ENCODE measurements at regions not wholly inside any gene's neighbourhood (a gene's known extent, or its start where the extent isn't known, plus 50 kb on each side); places are given as distances from the start of the nearest gene placed in this dataset.

DNA sequence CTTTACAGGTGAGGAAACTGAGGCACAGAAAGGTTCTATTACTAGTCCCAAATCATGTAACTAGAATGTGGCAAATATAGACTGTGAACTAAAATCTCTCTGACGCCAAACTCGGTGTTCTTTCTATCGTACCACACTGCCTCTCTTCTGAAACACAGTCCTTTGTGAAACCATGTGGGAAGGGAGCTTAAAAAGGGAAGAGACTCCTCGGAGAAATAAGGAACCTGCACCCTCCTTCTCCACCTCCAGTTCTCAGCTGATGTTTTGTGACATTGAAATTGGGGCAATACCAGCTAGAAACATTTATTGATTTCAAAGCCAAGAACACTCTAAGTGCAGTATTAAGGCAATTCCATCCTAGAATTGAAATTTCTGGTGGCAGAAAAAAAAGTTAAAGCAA, 76.4 kb upstream of the DRD2 start:
- TF ChIP-seq CTCF (IDR thresholded peaks at IDR 0.05) (no peak), POLR2AphosphoS5 (IDR thresholded peaks at IDR 0.05; ENCODE audit: low read depth, low read length) (no peak), TCF7L2 (IDR thresholded peaks at IDR 0.05; ENCODE audit: low read depth, low read length) (no peak)
- TF ChIP-seq, protein P1, sequence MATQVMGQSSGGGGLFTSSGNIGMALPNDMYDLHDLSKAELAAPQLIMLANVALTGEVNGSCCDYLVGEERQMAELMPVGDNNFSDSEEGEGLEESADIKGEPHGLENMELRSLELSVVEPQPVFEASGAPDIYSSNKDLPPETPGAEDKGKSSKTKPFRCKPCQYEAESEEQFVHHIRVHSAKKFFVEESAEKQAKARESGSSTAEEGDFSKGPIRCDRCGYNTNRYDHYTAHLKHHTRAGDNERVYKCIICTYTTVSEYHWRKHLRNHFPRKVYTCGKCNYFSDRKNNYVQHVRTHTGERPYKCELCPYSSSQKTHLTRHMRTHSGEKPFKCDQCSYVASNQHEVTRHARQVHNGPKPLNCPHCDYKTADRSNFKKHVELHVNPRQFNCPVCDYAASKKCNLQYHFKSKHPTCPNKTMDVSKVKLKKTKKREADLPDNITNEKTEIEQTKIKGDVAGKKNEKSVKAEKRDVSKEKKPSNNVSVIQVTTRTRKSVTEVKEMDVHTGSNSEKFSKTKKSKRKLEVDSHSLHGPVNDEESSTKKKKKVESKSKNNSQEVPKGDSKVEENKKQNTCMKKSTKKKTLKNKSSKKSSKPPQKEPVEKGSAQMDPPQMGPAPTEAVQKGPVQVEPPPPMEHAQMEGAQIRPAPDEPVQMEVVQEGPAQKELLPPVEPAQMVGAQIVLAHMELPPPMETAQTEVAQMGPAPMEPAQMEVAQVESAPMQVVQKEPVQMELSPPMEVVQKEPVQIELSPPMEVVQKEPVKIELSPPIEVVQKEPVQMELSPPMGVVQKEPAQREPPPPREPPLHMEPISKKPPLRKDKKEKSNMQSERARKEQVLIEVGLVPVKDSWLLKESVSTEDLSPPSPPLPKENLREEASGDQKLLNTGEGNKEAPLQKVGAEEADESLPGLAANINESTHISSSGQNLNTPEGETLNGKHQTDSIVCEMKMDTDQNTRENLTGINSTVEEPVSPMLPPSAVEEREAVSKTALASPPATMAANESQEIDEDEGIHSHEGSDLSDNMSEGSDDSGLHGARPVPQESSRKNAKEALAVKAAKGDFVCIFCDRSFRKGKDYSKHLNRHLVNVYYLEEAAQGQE (IDR thresholded peaks at IDR 0.05; ENCODE audit: insufficient read depth in 1 of 2, low read depth in 2 of 2, low read length in 1 of 2), result no peak
